HUDEP-2 (cell line): ENCODE measurements at regions not wholly inside any gene's neighbourhood (a gene's known extent, or its start where the extent isn't known, plus 50 kb on each side); places are given as distances from the start of the nearest gene placed in this dataset.
A peak's percentile ranks its signal among the peaks of the same experiment; 100 is the strongest.

ENCODE experiments used
- DNase-seq, 76 experiments: peaks; one replicate each; lab custom pipeline; 2025; ENCODE audit not compliant: unreplicated experiment in 76 of 76; lab: John Stamatoyannopoulos, UW

- DNase-seq = peak in 1 of 76 experiments; percentile 14
These were observed 249.8 kb upstream of the PRDM9 start for GRCh38 chr5:23257656-23258055.

- no peak for DNase-seq
These were observed 253.7 kb upstream of the PRDM9 start for GRCh38 chr5:23253621-23254198.

- DNase-seq = no peak
These were observed 264.5 kb upstream of the PRDM9 start for GRCh38 chr5:23242891-23243290.

GRCh38 chr5:23235246-23235645, 272.2 kb upstream of the PRDM9 start:
- DNase-seq = no peak

GRCh38 chr5:23234197-23234596, 273.2 kb upstream of the PRDM9 start:
- DNase-seq = no peak

GRCh38 chr5:23223846-23224245, 283.6 kb upstream of the PRDM9 start:
- DNase-seq = no peak

- DNase-seq = no peak
These were observed 285.6 kb upstream of the PRDM9 start for GRCh38 chr5:23221831-23222230.

- no peak for DNase-seq
These were observed 290.2 kb upstream of the PRDM9 start for GRCh38 chr5:23217159-23217558.

GRCh38 chr5:23216345-23216744, 291.1 kb upstream of the PRDM9 start:
- no peak for DNase-seq

- peak in 24 of 76 experiments; percentile 0 to 73 (median 10) for DNase-seq
These were observed 298.4 kb upstream of the PRDM9 start for GRCh38 chr5:23208959-23209431.

GRCh38 chr5:23204111-23204510, 303.3 kb upstream of the PRDM9 start:
- DNase-seq = no peak

- no peak for DNase-seq
These were observed 316.7 kb upstream of the CDH12 start for GRCh38 chr5:23169660-23170416.

GRCh38 chr5:23164971-23165370, 311.8 kb upstream of the CDH12 start:
- no peak for DNase-seq

GRCh38 chr5:23158179-23158578, 305.0 kb upstream of the CDH12 start:
- no peak for DNase-seq

- no peak for DNase-seq
These were observed 304.6 kb upstream of the CDH12 start for GRCh38 chr5:23157716-23158115.

GRCh38 chr5:23157169-23157568, 304.0 kb upstream of the CDH12 start:
- DNase-seq = no peak

GRCh38 chr5:23147625-23148024, 294.5 kb upstream of the CDH12 start:
- no peak for DNase-seq

GRCh38 chr5:23146183-23146582, 293.0 kb upstream of the CDH12 start:
- no peak for DNase-seq

- peak in 7 of 76 experiments; percentile 1 to 32 (median 23) for DNase-seq
These were observed 286.4 kb upstream of the CDH12 start for GRCh38 chr5:23139338-23140171.

GRCh38 chr5:23136958-23137357, 283.8 kb upstream of the CDH12 start:
- DNase-seq = peak in 1 of 76 experiments; percentile 0

GRCh38 chr5:23132231-23132630, 279.1 kb upstream of the CDH12 start:
- DNase-seq = no peak
